Colonic mucosa (tissue), 4 donors: ENCODE measurements at regions not wholly inside any gene's neighbourhood (a gene's known extent, or its start where the extent isn't known, plus 50 kb on each side); places are given as distances from the start of the nearest gene placed in this dataset.
"Not testable (repeated sequence)": the region's sequence is repeated elsewhere in the genome, so short reads cannot be mapped to it uniquely, and the experiment has no call there.

Experiments
- DNase-seq: peaks from one replicate; pipeline ENCODE4 v3.0.0-alpha.2; 2020
- H3K27ac ChIP-seq: fragments of 200-600 bp; one replicate; pipeline ENCODE4 v1.8.0; 2021
- H3K27me3 ChIP-seq: fragments of 200-600 bp; one replicate; pipeline ENCODE4 v1.8.0; 2021
- H3K36me3 ChIP-seq: fragments of 200-600 bp; one replicate; pipeline ENCODE4 v1.8.0; 2021
- H3K4me1 ChIP-seq: fragments of 200-600 bp; one replicate; pipeline ENCODE4 v1.8.0; 2021; ENCODE audit warnings: mild to moderate bottlenecking
- H3K4me3 ChIP-seq: fragments of 200-600 bp; one replicate; pipeline ENCODE4 v1.8.0; 2021
- H3K9ac ChIP-seq, 2 donors: one replicate each; pipeline ENCODE4 v1.7.0; 2013; ENCODE audit warnings: control low read depth in 2 of 2, low read depth in 2 of 2, low read length in 2 of 2
- H3K9me3 ChIP-seq: fragments of 200-600 bp; one replicate; pipeline ENCODE4 v1.8.0; 2021
- intact Hi-C: fragments of 100-400 bp; cut with DNase I; formaldehyde crosslinking; loops from one replicate; pipeline ENCODE4 v1.14.1; 2022
- TF ChIP-seq, protein P1 (sequence below): fragments of 200-600 bp; IDR thresholded peaks from one replicate; pipeline ENCODE4 v1.8.0; 2022; ENCODE audit warnings: antibody characterized with exemption, mild to moderate bottlenecking
- donor health status: healthy.
- donor health status: DM: no; HTN: no; CAD: no.
- donor health status: DM: no; HTN: no; CAD: no.

- peak overlapping the region; percentile 79 for H3K27ac ChIP-seq
- H3K4me3 ChIP-seq, result peak overlapping the region; percentile 20
- H3K9ac ChIP-seq, result peak overlapping the region in 1 of 2 donors; percentile 9
- intact Hi-C loops, result loop anchor here (5.0 kb wide), 1 partner anchor 228 kb away; the partner anchor contains the start of gene VEGFA
- TF ChIP-seq, protein P1, sequence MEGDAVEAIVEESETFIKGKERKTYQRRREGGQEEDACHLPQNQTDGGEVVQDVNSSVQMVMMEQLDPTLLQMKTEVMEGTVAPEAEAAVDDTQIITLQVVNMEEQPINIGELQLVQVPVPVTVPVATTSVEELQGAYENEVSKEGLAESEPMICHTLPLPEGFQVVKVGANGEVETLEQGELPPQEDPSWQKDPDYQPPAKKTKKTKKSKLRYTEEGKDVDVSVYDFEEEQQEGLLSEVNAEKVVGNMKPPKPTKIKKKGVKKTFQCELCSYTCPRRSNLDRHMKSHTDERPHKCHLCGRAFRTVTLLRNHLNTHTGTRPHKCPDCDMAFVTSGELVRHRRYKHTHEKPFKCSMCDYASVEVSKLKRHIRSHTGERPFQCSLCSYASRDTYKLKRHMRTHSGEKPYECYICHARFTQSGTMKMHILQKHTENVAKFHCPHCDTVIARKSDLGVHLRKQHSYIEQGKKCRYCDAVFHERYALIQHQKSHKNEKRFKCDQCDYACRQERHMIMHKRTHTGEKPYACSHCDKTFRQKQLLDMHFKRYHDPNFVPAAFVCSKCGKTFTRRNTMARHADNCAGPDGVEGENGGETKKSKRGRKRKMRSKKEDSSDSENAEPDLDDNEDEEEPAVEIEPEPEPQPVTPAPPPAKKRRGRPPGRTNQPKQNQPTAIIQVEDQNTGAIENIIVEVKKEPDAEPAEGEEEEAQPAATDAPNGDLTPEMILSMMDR, result no peak
- H3K9me3 ChIP-seq, result no peaks in the 10 kb centered on the region
- no peaks in the 10 kb centered on the region for H3K36me3 ChIP-seq
- DNase-seq, result peak; percentile 91
- peaks cover 4% of the 10 kb centered on the region for H3K4me1 ChIP-seq
- no peaks in the 10 kb centered on the region for H3K27me3 ChIP-seq
Measured at GRCh38 chr6:44000164-44000842, 126.9 kb downstream of the MRPL14 start.

DNA sequence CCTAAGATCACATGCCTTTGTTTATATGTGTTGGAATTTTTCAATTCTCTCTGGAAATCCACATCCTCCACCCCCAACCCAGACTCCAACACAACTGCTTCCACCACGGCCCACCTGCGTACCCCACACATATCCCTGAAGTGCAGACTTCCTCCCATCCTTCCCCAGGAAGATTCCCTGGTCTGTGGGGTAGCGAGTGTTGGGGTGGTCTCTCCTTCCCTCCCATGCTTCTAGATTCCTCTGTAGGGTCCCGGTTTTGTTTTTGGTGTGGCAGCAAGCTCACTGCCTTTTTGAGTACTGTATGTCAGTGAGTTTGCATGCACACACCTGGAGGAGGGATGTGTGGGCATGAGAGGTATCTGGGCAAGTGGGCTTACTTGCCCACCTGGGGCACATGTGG is 127.6 kb downstream of the MRPL14 start:
- H3K9ac ChIP-seq, result no peak overlapping the region
- no peak overlapping the region for H3K4me3 ChIP-seq
- H3K9me3 ChIP-seq, result no peaks in the 10 kb centered on the region
- intact Hi-C loops, result loop anchor here (5.0 kb wide), 1 partner anchor 227 kb away; the partner anchor contains the start of gene VEGFA
- H3K36me3 ChIP-seq, result no peaks in the 10 kb centered on the region
- peak overlapping the region; percentile 79 for H3K27ac ChIP-seq
- TF ChIP-seq, protein P1, result no peak
- no peak for DNase-seq
- peaks cover 4% of the 10 kb centered on the region for H3K4me1 ChIP-seq
- H3K27me3 ChIP-seq, result no peaks in the 10 kb centered on the region

- DNase-seq, H3K4me3 ChIP-seq, H3K27ac ChIP-seq, H3K27me3 ChIP-seq, intact Hi-C loops, H3K36me3 ChIP-seq, H3K4me1 ChIP-seq, H3K9ac ChIP-seq, H3K9me3 ChIP-seq: not testable (repeated sequence)
Measured at GRCh38 chr6:43998592-43999243, 128.5 kb downstream of the MRPL14 start.

DNA sequence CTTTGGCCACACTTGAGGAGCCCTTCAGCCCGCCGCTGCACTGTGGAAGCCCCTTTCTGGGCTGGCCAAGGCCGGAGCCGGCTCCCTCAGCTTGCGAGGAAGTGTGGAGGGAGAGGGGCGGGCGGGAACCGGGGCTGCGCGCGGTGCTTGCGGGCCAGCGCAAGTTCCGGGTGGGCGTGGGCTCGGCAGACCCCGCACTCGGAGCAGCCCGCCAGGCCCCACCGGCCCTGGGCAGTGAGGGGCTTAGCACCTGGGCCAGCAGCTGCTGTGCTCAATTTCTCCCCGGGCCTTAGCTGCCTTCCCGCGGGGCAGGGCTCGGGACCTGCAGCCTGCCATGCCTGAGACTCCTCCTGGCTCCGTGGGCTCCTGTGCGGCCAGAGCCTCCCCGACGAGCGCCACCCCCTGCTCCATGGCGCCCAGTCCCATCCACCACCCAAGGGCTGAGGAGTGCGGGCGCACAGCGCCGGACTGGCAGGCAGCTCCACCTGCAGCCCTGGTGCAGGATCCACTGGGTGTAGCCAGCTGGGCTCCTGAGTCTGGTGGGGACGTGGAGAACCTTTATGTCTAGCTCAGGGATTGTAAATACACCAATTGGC is 129.2 kb downstream of the MRPL14 start:
- H3K36me3 ChIP-seq, H3K27me3 ChIP-seq, intact Hi-C loops, H3K9me3 ChIP-seq, DNase-seq, H3K27ac ChIP-seq, H3K4me1 ChIP-seq, H3K9ac ChIP-seq, H3K4me3 ChIP-seq: not testable (repeated sequence)

DNA sequence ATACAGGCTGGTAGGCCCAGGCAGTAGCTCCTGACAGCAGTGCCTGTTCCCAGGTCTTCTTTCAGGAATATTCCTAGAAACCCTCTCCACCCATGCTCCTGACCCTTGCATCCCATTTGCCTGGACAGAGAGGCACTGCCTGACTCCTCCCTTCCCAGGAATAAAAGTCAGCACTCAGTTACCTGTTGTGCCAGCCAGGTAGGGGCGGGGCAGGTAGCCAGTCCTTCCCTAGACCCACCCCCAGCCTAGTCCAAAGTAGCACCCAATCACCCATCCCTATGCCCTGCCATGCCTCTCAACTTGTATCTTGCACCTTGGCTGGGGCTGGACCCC is 129.9 kb downstream of the MRPL14 start:
- TF ChIP-seq, protein P1, result no peak

GRCh38 chr6:43996618-43997344 is 130.5 kb downstream of the MRPL14 start:
- Histone ChIP-seq H3K4me3 (no peak overlapping the region), H3K27me3 (no peaks in the 10 kb centered on the region), H3K9ac (no peak overlapping the region), H3K36me3 (no peaks in the 10 kb centered on the region), H3K27ac (no peak overlapping the region), H3K4me1 (no peaks in the 10 kb centered on the region), H3K9me3 (no peaks in the 10 kb centered on the region)
- DNase-seq, result no peak
- TF ChIP-seq, protein P1, result no peak
- intact Hi-C loops, result no loop called here

More for the DNA sequence above, 129.9 kb downstream of the MRPL14 start:
- intact Hi-C loops, result no loop called here
- no peak overlapping the region for H3K27ac ChIP-seq
- H3K9ac ChIP-seq, result no peak overlapping the region
- peak; percentile 80 for DNase-seq
- H3K4me3 ChIP-seq, result no peak overlapping the region
- no peaks in the 10 kb centered on the region for H3K36me3 ChIP-seq
- H3K27me3 ChIP-seq, result no peaks in the 10 kb centered on the region
- peaks cover 3% of the 10 kb centered on the region for H3K4me1 ChIP-seq
- H3K9me3 ChIP-seq, result no peaks in the 10 kb centered on the region
